AG04450 (cell line): ENCODE measurements at regions not wholly inside any gene's neighbourhood (a gene's known extent, or its start where the extent isn't known, plus 50 kb on each side); places are given as distances from the start of the nearest gene placed in this dataset.

Experiments
- CTCF ChIA-PET: fragments of 300-600, 350-600 bp; formaldehyde crosslinking; extraction: SDS; loops from one replicate; lab custom pipeline; 2022; ENCODE audit warnings: antibody characterized with exemption, inconsistent platforms; lab: Charles Lee
- POLR2A ChIA-PET: fragments of 350-600 bp; formaldehyde crosslinking; extraction: SDS; loops from one replicate; lab custom pipeline; 2021; ENCODE audit warnings: antibody characterized with exemption, inconsistent platforms; lab: Yijun Ruan, JAX
- DNase-seq: peaks from one replicate; pipeline ENCODE4 v3.0.0-alpha.2; 2011; ENCODE audit warnings: low read depth, low spot score
- H3K27ac ChIP-seq: one replicate; pipeline ENCODE4 v1.5.1; 2012; ENCODE audit warnings: low read depth, low read length, control low read depth
- H3K27me3 ChIP-seq: one replicate; pipeline ENCODE4 v1.6.0; 2012; ENCODE audit warnings: low read length; ENCODE audit not compliant: control insufficient read depth, insufficient read depth
- H3K4me3 ChIP-seq: 2 replicates; pipeline ENCODE4 v1.5.1; 2011; ENCODE audit warnings: mild to moderate bottlenecking, low read depth, low read length, control low read depth
- H3K9me3 ChIP-seq: 2 replicates; pipeline ENCODE4 v1.5.1; 2012; ENCODE audit warnings: low read length; ENCODE audit not compliant: control insufficient read depth, insufficient read depth
- CTCF ChIP-seq: IDR thresholded peaks from 2 replicates; pipeline ENCODE4 v1.5.1; 2011; ENCODE audit warnings: low read depth, low read length, control low read depth, inconsistent platforms

GRCh38 chrX:20802036-20802435 lies 535.3 kb upstream of the RPS6KA3 start:
- ChIA-PET POLR2A (no interaction called here), CTCF (no interaction called here)
- no peaks in the 10 kb centered on the region for H3K27me3 ChIP-seq
- no peaks in the 10 kb centered on the region for H3K9me3 ChIP-seq
- no peak overlapping the region for H3K4me3 ChIP-seq
- no peak for DNase-seq
- TF ChIP-seq CTCF, result no peak
- H3K27ac ChIP-seq, result no peak overlapping the region

GRCh38 chrX:20796450-20796849 lies 529.7 kb upstream of the RPS6KA3 start:
- Histone ChIP-seq H3K27me3 (no peaks in the 10 kb centered on the region), H3K4me3 (no peak overlapping the region), H3K27ac (no peak overlapping the region), H3K9me3 (no peaks in the 10 kb centered on the region)
- no peak for DNase-seq
- no peak for TF ChIP-seq CTCF
- ChIA-PET POLR2A (no interaction called here), CTCF (no interaction called here)

- H3K4me3 ChIP-seq, result no peak overlapping the region
- H3K27me3 ChIP-seq, result no peaks in the 10 kb centered on the region
- ChIA-PET CTCF (no interaction called here), POLR2A (no interaction called here)
- no peaks in the 10 kb centered on the region for H3K9me3 ChIP-seq
- H3K27ac ChIP-seq, result no peak overlapping the region
- no peak for DNase-seq
- TF ChIP-seq CTCF, result no peak
Observed at GRCh38 chrX:20789103-20789502, 522.4 kb upstream of the RPS6KA3 start.

GRCh38 chrX:20767346-20767745 lies 500.6 kb upstream of the RPS6KA3 start:
- CTCF ChIA-PET, result no interaction called here
- POLR2A ChIA-PET, result no interaction called here

GRCh38 chrX:20756585-20756984 lies 489.9 kb upstream of the RPS6KA3 start:
- no peak for TF ChIP-seq CTCF
- Histone ChIP-seq H3K4me3 (no peak overlapping the region), H3K27me3 (no peaks in the 10 kb centered on the region), H3K9me3 (no peaks in the 10 kb centered on the region), H3K27ac (no peak overlapping the region)
- CTCF ChIA-PET, result no interaction called here
- no peak for DNase-seq
- POLR2A ChIA-PET, result no interaction called here

More at GRCh38 chrX:20767346-20767745, 500.6 kb upstream of the RPS6KA3 start:
- Histone ChIP-seq H3K4me3 (no peak overlapping the region), H3K9me3 (no peaks in the 10 kb centered on the region), H3K27me3 (no peaks in the 10 kb centered on the region), H3K27ac (no peak overlapping the region)
- no peak for TF ChIP-seq CTCF
- DNase-seq, result no peak
